ENCODE measurements at regions not wholly inside any gene's neighbourhood (a gene's known extent, or its start where the extent isn't known, plus 50 kb on each side); places are given as distances from the start of the nearest gene placed in this dataset.

DNA sequence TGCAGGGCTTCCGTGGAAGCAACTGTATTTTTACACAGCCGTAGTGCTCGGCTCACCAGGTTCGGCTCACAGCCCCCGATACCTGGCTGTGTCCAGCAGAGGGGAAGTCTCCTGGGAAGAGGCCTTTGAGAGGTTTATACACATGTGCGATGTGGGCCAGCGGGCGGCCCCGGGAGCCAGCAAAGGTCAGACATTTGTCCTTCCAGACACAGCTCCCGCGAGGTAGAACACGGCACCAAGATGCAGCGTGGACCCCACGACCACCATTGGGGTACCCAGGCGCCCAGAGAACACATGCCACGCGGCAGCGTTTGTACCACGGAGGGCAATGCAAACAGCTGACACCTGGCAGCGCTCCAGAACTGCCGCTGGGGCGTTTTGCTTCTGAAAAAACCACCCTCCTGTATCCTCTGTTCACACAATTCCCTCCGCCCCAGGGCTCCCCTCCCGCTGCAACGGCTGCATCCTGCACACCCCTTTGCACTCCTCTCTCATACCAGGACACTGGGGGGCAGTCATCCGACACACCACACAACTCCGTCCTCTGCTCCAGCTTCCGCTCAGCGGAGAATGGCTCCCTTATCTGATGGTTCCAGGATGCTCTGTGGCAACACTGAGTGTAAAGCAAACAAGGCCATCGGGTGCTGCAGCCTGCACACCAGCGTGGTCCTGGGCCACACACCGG, 235.3 kb downstream of the SYK start:
- 43 to 52% methylated on average over 21 to 23 of the region's 32 CpGs for WGBS, 2 donors

DNA sequence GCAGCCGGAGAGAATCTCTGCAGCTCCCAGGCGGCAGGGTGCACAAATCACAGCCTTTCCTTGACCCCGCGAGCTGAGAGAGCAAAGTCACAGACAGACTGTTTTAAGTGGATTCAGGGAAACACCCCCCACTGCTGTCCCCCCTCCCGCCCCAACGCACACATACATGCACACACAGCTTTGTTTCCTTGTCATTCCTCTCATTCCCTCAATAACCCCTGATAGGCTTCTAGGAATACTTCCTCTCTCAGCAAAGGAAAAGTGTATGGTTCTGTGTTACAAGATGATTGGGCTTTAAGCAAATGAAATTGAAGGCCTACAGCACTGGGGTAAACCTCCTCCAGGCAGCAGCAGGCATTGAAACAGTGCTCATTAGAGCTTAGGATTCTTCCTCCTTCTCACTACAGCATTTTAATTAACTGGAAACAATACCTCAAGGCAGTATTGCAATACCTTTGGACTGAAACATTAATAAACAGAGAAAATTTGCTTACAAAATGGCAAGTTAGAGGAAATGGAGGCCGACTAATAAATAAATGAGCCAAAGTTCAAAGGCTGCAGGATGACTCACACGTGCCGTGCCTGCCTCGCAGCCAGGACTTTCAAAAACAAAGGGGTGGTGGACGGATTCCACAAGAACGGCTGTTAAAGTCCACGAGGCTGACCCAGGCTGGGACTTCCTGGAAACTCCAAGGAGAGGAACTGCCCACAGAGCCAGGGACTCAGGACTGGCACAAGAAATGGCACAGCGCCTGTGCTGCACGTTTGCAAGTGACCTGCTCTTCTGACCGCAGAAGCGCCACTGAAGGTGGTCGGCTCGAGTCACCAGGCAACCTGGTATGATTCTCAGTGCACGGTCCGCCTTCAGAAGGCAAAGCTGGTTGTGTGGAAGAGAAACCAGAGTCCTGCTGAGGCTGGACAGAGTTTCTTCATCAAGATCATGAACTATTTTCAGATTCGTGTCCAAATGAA, 236.2 kb downstream of the SYK start:
- peak overlapping the region in 1 of 4 donors; percentile 18 for H3K4me3 ChIP-seq
- H3K27ac ChIP-seq, result peak overlapping the region; percentile 27 to 79 (median 59)
- TF ChIP-seq, protein P1, sequence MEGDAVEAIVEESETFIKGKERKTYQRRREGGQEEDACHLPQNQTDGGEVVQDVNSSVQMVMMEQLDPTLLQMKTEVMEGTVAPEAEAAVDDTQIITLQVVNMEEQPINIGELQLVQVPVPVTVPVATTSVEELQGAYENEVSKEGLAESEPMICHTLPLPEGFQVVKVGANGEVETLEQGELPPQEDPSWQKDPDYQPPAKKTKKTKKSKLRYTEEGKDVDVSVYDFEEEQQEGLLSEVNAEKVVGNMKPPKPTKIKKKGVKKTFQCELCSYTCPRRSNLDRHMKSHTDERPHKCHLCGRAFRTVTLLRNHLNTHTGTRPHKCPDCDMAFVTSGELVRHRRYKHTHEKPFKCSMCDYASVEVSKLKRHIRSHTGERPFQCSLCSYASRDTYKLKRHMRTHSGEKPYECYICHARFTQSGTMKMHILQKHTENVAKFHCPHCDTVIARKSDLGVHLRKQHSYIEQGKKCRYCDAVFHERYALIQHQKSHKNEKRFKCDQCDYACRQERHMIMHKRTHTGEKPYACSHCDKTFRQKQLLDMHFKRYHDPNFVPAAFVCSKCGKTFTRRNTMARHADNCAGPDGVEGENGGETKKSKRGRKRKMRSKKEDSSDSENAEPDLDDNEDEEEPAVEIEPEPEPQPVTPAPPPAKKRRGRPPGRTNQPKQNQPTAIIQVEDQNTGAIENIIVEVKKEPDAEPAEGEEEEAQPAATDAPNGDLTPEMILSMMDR (IDR thresholded peaks at IDR 0.05), result peak in 1 of 6 experiments; percentile 7
- no peak for TF ChIP-seq POLR2A (IDR thresholded peaks at IDR 0.05)
- no peaks in the 10 kb centered on the region for H3K27me3 ChIP-seq
- 45 to 48% methylated on average over 20 to 21 of the region's 22 CpGs for WGBS, 2 donors
- no peak for DNase-seq
- H3K36me3 ChIP-seq, result no peaks in the 10 kb centered on the region
- peaks cover 14 to 40% (median 21%) of the 10 kb centered on the region in 3 donors for H3K4me1 ChIP-seq
- H3K9me3 ChIP-seq, result no peaks in the 10 kb centered on the region
- intact Hi-C loops (cut with DNase I), result loop anchor here (10.0 kb wide), 1 partner anchor 397 kb away; no protein-coding TSS in a partner anchor

More for the DNA sequence above, 235.3 kb downstream of the SYK start:
- TF ChIP-seq, protein P1 (IDR thresholded peaks at IDR 0.05), result peak; percentile 41 to 69 (median 54)
- no peak for TF ChIP-seq POLR2A (IDR thresholded peaks at IDR 0.05)
- Histone ChIP-seq H3K4me1 (peaks cover 14 to 40% (median 21%) of the 10 kb centered on the region in 3 donors), H3K9me3 (no peaks in the 10 kb centered on the region), H3K27me3 (no peaks in the 10 kb centered on the region), H3K4me3 (peak overlapping the region in 1 of 4 donors; percentile 18), H3K27ac (peak overlapping the region in 3 of 4 donors; percentile 46 to 79 (median 72)), H3K36me3 (no peaks in the 10 kb centered on the region)
- DNase-seq, result peak; percentile 39
- intact Hi-C loops (cut with DNase I), result loop anchor here (10.0 kb wide), 1 partner anchor 398 kb away; no protein-coding TSS in a partner anchor

DNA sequence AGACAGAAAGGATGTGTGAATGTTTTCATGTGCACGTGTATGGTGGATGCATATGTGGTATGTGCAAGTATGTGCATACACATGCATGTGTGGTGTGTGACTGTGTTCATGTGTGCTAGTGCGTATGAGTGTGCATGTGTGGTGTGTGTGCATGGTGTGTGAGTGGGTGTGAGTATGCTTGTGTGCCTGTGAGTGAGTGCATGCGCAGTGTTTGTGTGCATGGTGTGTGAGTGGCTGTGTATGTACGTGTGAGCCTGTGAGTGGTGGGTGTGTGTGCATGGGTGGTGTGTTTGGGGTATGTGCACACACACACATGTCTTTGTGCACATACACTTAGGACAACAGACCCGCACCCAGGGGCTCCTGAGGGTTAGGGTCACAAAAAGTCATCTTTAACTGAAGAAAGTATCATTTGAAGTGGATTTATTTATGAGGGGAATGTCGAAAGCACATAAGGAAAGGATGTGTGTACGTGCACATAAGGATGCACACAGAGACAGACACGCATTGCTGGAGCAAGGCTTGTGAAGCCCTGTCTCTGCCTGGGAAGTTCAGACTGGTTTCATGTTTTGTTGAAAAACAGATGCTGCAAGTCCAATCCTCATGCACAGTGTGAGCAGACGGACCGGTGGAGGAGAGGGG, 237.0 kb downstream of the SYK start:
- Histone ChIP-seq H3K4me1 (peaks cover 14 to 40% (median 21%) of the 10 kb centered on the region in 3 donors), H3K27me3 (no peaks in the 10 kb centered on the region), H3K36me3 (no peaks in the 10 kb centered on the region), H3K27ac (peak overlapping the region in 2 of 4 donors; percentile 72 to 79), H3K4me3 (no peak overlapping the region), H3K9me3 (no peaks in the 10 kb centered on the region)
- no peak for DNase-seq
- TF ChIP-seq, protein P1 (IDR thresholded peaks at IDR 0.05), result no peak
- no peak for TF ChIP-seq POLR2A (IDR thresholded peaks at IDR 0.05)
- intact Hi-C loops (cut with DNase I), result loop anchor here (10.0 kb wide), 1 partner anchor 396 kb away; no protein-coding TSS in a partner anchor
- WGBS, 2 donors, result 85 to 88% methylated on average over 9 to 10 of the region's 10 CpGs

DNA sequence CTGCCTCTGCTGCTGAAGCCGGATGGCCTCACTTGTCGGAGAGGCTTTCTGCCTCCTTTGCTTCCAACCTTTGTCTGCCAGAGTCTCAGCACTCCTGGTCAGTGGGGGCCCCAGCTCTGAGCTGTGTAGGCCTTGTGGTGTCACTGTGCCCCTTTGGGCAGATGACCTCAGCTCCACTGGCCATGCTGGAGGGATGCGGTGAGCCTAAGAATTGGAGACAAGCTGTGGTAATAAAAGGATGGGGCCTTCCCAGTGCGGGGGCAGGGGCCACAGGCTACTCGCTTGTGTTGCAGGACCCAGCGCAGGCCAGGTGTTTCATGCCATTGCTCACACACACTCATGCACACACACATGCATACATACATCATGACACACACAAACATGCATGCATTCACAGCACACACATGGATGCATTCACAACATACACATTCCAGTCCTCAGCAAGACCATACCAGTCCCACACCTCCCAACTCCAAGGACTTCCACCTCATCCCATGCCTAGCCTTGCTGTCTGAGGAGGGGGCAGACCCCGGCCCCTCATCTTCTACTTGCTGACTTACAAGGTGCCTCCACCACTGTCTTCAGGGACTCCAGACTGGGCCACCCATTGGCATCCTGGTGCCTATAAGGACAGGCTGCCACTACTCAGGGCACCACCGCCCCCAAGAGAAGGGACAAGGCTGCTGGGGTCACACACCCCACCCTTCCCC, 237.7 kb downstream of the SYK start:
- TF ChIP-seq, protein P1 (IDR thresholded peaks at IDR 0.05), result no peak
- TF ChIP-seq POLR2A (IDR thresholded peaks at IDR 0.05), result no peak
- H3K9me3 ChIP-seq, result no peaks in the 10 kb centered on the region
- peak overlapping the region in 1 of 4 donors; percentile 72 for H3K27ac ChIP-seq
- no peaks in the 10 kb centered on the region for H3K36me3 ChIP-seq
- H3K27me3 ChIP-seq, result no peaks in the 10 kb centered on the region
- DNase-seq, result no peak
- intact Hi-C loops (cut with DNase I), result loop anchor here (10.0 kb wide), 1 partner anchor 396 kb away; no protein-coding TSS in a partner anchor
- no peak overlapping the region for H3K4me3 ChIP-seq
- WGBS, 2 donors, result 91 to 100% methylated on average over 4 to 5 of the region's 8 CpGs
- H3K4me1 ChIP-seq, result peaks cover 14 to 40% (median 21%) of the 10 kb centered on the region in 3 donors

Data from esophagus squamous epithelium (tissue), 5 donors.